ENCODE measurements at regions not wholly inside any gene's neighbourhood (a gene's known extent, or its start where the extent isn't known, plus 50 kb on each side); places are given as distances from the start of the nearest gene placed in this dataset.

- Histone ChIP-seq H3K27ac (no peak overlapping the region), H3K9me3 (ENCODE audit: low read depth, low read length) (no peaks in the 10 kb centered on the region; the same call in 1 of the 2 replicates)
Observed at GRCh38 chr5:68754536-68754935, 339.3 kb upstream of the SLC30A5 start.

DNA sequence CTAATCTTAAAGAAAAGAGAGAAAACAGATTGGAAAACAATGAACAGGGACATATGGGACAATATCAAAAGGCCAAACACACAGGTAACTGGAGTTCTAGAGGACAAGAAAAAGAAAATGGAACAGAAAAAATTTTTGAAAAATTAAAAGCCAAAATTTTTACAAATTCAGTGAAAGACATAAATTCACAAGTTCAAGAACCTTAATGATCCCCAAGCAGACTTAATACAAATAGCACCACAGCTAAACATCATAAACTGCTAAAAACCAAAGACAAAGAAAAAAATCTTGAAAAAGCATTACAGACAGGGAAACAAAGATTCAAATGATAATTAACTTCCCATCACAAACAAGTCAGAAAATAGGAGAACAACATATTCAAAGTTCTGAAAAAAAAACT is 338.5 kb upstream of the SLC30A5 start:
- no peak overlapping the region for H3K4me3 ChIP-seq
- H3K36me3 ChIP-seq (ENCODE audit: insufficient read depth, low read length) = no peaks in the 10 kb centered on the region
- no peak overlapping the region for H3K9ac ChIP-seq (ENCODE audit: insufficient read length)
- H3K27ac ChIP-seq = no peak overlapping the region
- TF ChIP-seq FOXP2 (optimal IDR thresholded peaks at IDR 0.05; ENCODE audit: control extremely low read depth, extremely low read length, insufficient read depth) = no peak
- TF ChIP-seq POLR2AphosphoS5 (IDR thresholded peaks at IDR 0.05; ENCODE audit: borderline replicate concordance, low read depth, low read length) = no peak
- no peak for TF ChIP-seq EZH2 (IDR thresholded peaks at IDR 0.05)
- no peak for DNase-seq (ENCODE audit: low read depth, low spot score)
- H3K9me3 ChIP-seq (ENCODE audit: low read depth, low read length) = no peaks in the 10 kb centered on the region; the same call in 1 of the 2 replicates

More at GRCh38 chr5:68754536-68754935, 339.3 kb upstream of the SLC30A5 start:
- Histone ChIP-seq H3K36me3 (ENCODE audit: insufficient read depth, low read length) (no peaks in the 10 kb centered on the region), H3K9ac (ENCODE audit: insufficient read length) (no peak overlapping the region), H3K4me3 (no peak overlapping the region)
- TF ChIP-seq FOXP2 (optimal IDR thresholded peaks at IDR 0.05; ENCODE audit: control extremely low read depth, extremely low read length, insufficient read depth) (no peak), EZH2 (IDR thresholded peaks at IDR 0.05) (no peak), POLR2AphosphoS5 (IDR thresholded peaks at IDR 0.05; ENCODE audit: borderline replicate concordance, low read depth, low read length) (no peak)
- no peak for DNase-seq (ENCODE audit: low read depth, low spot score)

GRCh38 chr5:68757006-68757405 is 336.8 kb upstream of the SLC30A5 start:
- H3K9me3 ChIP-seq (ENCODE audit: low read depth, low read length) = no peaks in the 10 kb centered on the region; the same call in 1 of the 2 replicates
- DNase-seq (ENCODE audit: low read depth, low spot score) = no peak
- TF ChIP-seq FOXP2 (optimal IDR thresholded peaks at IDR 0.05; ENCODE audit: control extremely low read depth, extremely low read length, insufficient read depth) (no peak), POLR2AphosphoS5 (IDR thresholded peaks at IDR 0.05; ENCODE audit: borderline replicate concordance, low read depth, low read length) (no peak), EZH2 (IDR thresholded peaks at IDR 0.05) (no peak)
- H3K9ac ChIP-seq (ENCODE audit: insufficient read length) = no peak overlapping the region
- H3K27ac ChIP-seq = no peak overlapping the region
- H3K4me3 ChIP-seq = no peak overlapping the region
- no peaks in the 10 kb centered on the region for H3K36me3 ChIP-seq (ENCODE audit: insufficient read depth, low read length)

DNA sequence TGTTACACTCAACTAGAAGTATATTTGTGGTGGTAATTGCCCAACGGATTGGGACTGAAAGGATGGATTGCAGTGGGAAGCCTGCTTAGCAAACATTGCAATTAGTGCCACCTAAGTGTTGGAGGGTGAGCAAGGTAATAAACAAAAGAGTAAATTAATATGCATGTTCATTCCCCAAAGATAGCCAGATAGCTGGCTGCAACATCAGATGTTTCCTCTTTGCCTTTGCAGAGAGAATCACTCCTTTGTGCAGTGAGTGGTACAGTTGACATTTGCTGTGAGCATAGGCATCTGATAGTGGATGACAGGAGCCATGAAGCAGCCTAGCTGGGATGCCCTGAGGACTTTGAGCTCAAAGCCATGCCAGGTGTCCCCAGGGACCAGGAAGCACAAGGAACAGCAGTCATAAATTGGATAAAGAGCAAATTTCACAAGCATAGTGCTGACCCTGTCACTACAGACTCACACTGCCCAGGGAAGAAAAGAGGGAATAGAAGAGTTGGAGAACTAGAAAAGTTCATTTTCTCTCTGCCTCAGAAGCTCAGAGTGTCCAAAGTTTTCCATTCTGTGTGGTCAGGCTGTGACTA is 336.1 kb upstream of the SLC30A5 start:
- no peak overlapping the region for H3K27ac ChIP-seq
- no peaks in the 10 kb centered on the region; the same call in 1 of the 2 replicates for H3K9me3 ChIP-seq (ENCODE audit: low read depth, low read length)
- H3K9ac ChIP-seq (ENCODE audit: insufficient read length) = no peak overlapping the region
- TF ChIP-seq EZH2 (IDR thresholded peaks at IDR 0.05) (no peak), FOXP2 (optimal IDR thresholded peaks at IDR 0.05; ENCODE audit: control extremely low read depth, extremely low read length, insufficient read depth) (no peak), POLR2AphosphoS5 (IDR thresholded peaks at IDR 0.05; ENCODE audit: borderline replicate concordance, low read depth, low read length) (no peak)
- no peak overlapping the region for H3K4me3 ChIP-seq
- no peaks in the 10 kb centered on the region for H3K36me3 ChIP-seq (ENCODE audit: insufficient read depth, low read length)
- no peak for DNase-seq (ENCODE audit: low read depth, low spot score)

- no peak for DNase-seq (ENCODE audit: low read depth, low spot score)
Observed at GRCh38 chr5:68759593-68759992, 334.2 kb upstream of the SLC30A5 start.

GRCh38 chr5:68762201-68762600 is 331.6 kb upstream of the SLC30A5 start:
- Histone ChIP-seq H3K9me3 (ENCODE audit: low read depth, low read length) (no peaks in the 10 kb centered on the region), H3K4me3 (no peak overlapping the region), H3K27ac (no peak overlapping the region), H3K9ac (ENCODE audit: insufficient read length) (no peak overlapping the region), H3K36me3 (ENCODE audit: insufficient read depth, low read length) (no peaks in the 10 kb centered on the region)
- no peak for DNase-seq (ENCODE audit: low read depth, low spot score)
- TF ChIP-seq EZH2 (IDR thresholded peaks at IDR 0.05) = no peak

More at GRCh38 chr5:68759593-68759992, 334.2 kb upstream of the SLC30A5 start:
- Histone ChIP-seq H3K9me3 (ENCODE audit: low read depth, low read length) (no peaks in the 10 kb centered on the region; the same call in 1 of the 2 replicates), H3K4me3 (no peak overlapping the region), H3K27ac (no peak overlapping the region), H3K36me3 (ENCODE audit: insufficient read depth, low read length) (no peaks in the 10 kb centered on the region), H3K9ac (ENCODE audit: insufficient read length) (no peak overlapping the region)
- TF ChIP-seq FOXP2 (optimal IDR thresholded peaks at IDR 0.05; ENCODE audit: control extremely low read depth, extremely low read length, insufficient read depth) (no peak), POLR2AphosphoS5 (IDR thresholded peaks at IDR 0.05; ENCODE audit: borderline replicate concordance, low read depth, low read length) (no peak)

- TF ChIP-seq FOXP2 (optimal IDR thresholded peaks at IDR 0.05; ENCODE audit: control extremely low read depth, extremely low read length, insufficient read depth) (no peak), EZH2 (IDR thresholded peaks at IDR 0.05) (no peak), POLR2AphosphoS5 (IDR thresholded peaks at IDR 0.05; ENCODE audit: borderline replicate concordance, low read depth, low read length) (no peak)
- H3K27ac ChIP-seq = no peak overlapping the region
- H3K4me3 ChIP-seq = no peak overlapping the region
- no peaks in the 10 kb centered on the region for H3K9me3 ChIP-seq (ENCODE audit: low read depth, low read length)
- H3K36me3 ChIP-seq (ENCODE audit: insufficient read depth, low read length) = no peaks in the 10 kb centered on the region
- no peak for DNase-seq (ENCODE audit: low read depth, low spot score)
- no peak overlapping the region for H3K9ac ChIP-seq (ENCODE audit: insufficient read length)
Observed at GRCh38 chr5:68766952-68767464, 326.8 kb upstream of the SLC30A5 start.

DNA sequence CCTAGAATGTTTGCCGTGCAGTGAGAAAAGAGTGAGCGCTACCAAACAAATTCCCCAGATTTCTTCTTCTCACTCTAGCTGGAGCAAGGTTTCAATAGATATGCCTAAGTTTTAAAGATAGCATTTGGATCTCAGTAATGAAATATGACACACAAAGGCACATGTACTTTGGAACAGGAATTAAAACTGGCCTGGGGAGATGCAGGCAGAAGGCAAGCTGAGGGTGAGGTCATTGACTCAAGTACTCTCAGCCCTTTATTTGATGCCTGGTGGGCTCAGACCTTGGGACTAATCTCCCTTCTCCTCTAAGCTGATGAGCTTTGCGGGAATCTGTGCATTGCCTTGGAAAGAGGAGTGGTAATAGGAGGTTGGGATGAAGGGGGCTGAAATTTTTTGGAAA is 323.3 kb upstream of the SLC30A5 start:
- no peak for TF ChIP-seq POLR2AphosphoS5 (IDR thresholded peaks at IDR 0.05; ENCODE audit: borderline replicate concordance, low read depth, low read length)
- no peak for TF ChIP-seq FOXP2 (optimal IDR thresholded peaks at IDR 0.05; ENCODE audit: control extremely low read depth, extremely low read length, insufficient read depth)
- no peak for TF ChIP-seq EZH2 (IDR thresholded peaks at IDR 0.05)
- H3K27ac ChIP-seq = no peak overlapping the region
- H3K36me3 ChIP-seq (ENCODE audit: insufficient read depth, low read length) = no peaks in the 10 kb centered on the region
- no peaks in the 10 kb centered on the region for H3K9me3 ChIP-seq (ENCODE audit: low read depth, low read length)
- no peak for DNase-seq (ENCODE audit: low read depth, low spot score)
- no peak overlapping the region for H3K4me3 ChIP-seq
- H3K9ac ChIP-seq (ENCODE audit: insufficient read length) = no peak overlapping the region

DNA sequence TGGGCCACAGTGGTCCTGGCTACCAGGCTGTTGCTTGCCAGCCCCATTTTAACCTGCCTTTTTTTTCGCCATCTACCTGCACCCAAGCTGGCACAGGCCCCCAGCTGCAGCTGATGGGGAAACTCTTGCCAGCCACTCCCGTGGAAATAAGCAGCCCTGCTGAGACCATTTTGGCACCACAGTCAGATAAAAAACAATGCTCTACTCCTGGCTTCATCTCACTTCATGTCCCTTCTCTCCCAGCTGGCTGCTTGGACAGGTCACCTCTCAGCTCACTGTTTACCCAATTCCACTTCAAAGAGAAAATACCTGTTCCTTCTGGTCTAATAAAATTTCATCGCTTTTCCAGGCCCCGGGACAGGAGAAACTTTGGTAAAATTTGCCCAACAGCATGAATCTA is 322.6 kb upstream of the SLC30A5 start:
- DNase-seq (ENCODE audit: low read depth, low spot score) = no peak
- no peak overlapping the region for H3K27ac ChIP-seq

More for the DNA sequence above, 322.6 kb upstream of the SLC30A5 start:
- H3K9ac ChIP-seq (ENCODE audit: insufficient read length) = no peak overlapping the region
- no peaks in the 10 kb centered on the region for H3K9me3 ChIP-seq (ENCODE audit: low read depth, low read length)
- H3K4me3 ChIP-seq = no peak overlapping the region
- no peaks in the 10 kb centered on the region for H3K36me3 ChIP-seq (ENCODE audit: insufficient read depth, low read length)
- no peak for TF ChIP-seq POLR2AphosphoS5 (IDR thresholded peaks at IDR 0.05; ENCODE audit: borderline replicate concordance, low read depth, low read length)
- TF ChIP-seq FOXP2 (optimal IDR thresholded peaks at IDR 0.05; ENCODE audit: control extremely low read depth, extremely low read length, insufficient read depth) = no peak
- TF ChIP-seq EZH2 (IDR thresholded peaks at IDR 0.05) = no peak
